OCI-LY3 (cell line): ENCODE measurements at regions not wholly inside any gene's neighbourhood (a gene's known extent, or its start where the extent isn't known, plus 50 kb on each side); places are given as distances from the start of the nearest gene placed in this dataset.

Experiments
- H2AFZ ChIP-seq: fragments of 200-600, 300-600 bp; shearing (Covaris generic); 2 replicates; pipeline ENCODE4 v1.6.0; 2014; ENCODE audit warnings: antibody characterized with exemption, low read depth, low read length
- H3K27ac ChIP-seq: fragments of 200-600, 300-600 bp; sonication (generic); 2 replicates; pipeline ENCODE4 v1.5.1; 2014; ENCODE audit warnings: mild to moderate bottlenecking, low read length, moderate library complexity, mixed read lengths
- H3K27me3 ChIP-seq: fragments of 200-600, 300-600 bp; sonication (generic); 2 replicates; pipeline ENCODE4 v1.6.1; 2014; ENCODE audit warnings: low read depth, low read length, mixed read lengths
- H3K36me3 ChIP-seq: fragments of 200-600, 300-600 bp; sonication (generic); replicated peaks from 2 replicates; pipeline ENCODE3; 2014; ENCODE audit warnings: low read depth, low read length, mixed read lengths
- H3K4me1 ChIP-seq: fragments of 300-600, 200-600 bp; sonication (generic); 2 replicates; pipeline ENCODE4 v1.6.1; 2014; ENCODE audit warnings: low read length, mixed read lengths
- H3K4me2 ChIP-seq: fragments of 200-600, 300-600 bp; sonication (generic); 2 replicates; pipeline ENCODE4 v1.6.1; 2014; ENCODE audit warnings: low read length, mixed read lengths
- H3K4me3 ChIP-seq: fragments of 300-600, 200-600 bp; sonication (generic); 2 replicates; pipeline ENCODE4 v1.5.1; 2014; ENCODE audit warnings: antibody characterized with exemption, mild to moderate bottlenecking, low read length, moderate library complexity
- H3K79me2 ChIP-seq: fragments of 300-600, 200-600 bp; shearing (Covaris generic); 2 replicates; pipeline ENCODE4 v1.6.1; 2014; ENCODE audit warnings: mild to moderate bottlenecking, low read length, mixed read lengths
- H3K9ac ChIP-seq: fragments of 300-600, 200-600 bp; shearing (Covaris generic); 2 replicates; pipeline ENCODE4 v1.6.0; 2014; ENCODE audit warnings: mild to moderate bottlenecking, low read length, moderate library complexity
- H3K9me3 ChIP-seq: fragments of 200-600, 300-600 bp; shearing (Covaris generic); 2 replicates; pipeline ENCODE4 v1.6.1; 2014; ENCODE audit warnings: low read length, mixed read lengths; ENCODE audit not compliant: insufficient read depth
- H4K20me1 ChIP-seq: fragments of 200-600, 300-600 bp; sonication (generic); 2 replicates; pipeline ENCODE4 v1.6.1; 2016; ENCODE audit warnings: low read length, mixed read lengths; ENCODE audit not compliant: insufficient read depth
- CTCF ChIP-seq: fragments of 200-600, 300-600 bp; sonication (generic); IDR thresholded peaks from 2 replicates; pipeline ENCODE4 v1.5.1; 2014; ENCODE audit warnings: antibody characterized with exemption, low read length, low read depth
- EZH2phosphoT487 ChIP-seq: fragments of 200-600 bp; shearing (Covaris generic); IDR thresholded peaks from 2 replicates; pipeline ENCODE4 v1.6.1; 2018; ENCODE audit warnings: antibody characterized with exemption, mixed run types, low read depth

- Histone ChIP-seq H3K27ac (no peak overlapping the region), H3K79me2 (no peaks in the 10 kb centered on the region), H4K20me1 (no peaks in the 10 kb centered on the region), H3K9me3 (no peaks in the 10 kb centered on the region), H3K9ac (no peak overlapping the region), H3K4me2 (no peak overlapping the region), H2AFZ (no peak overlapping the region), H3K4me3 (no peak overlapping the region), H3K27me3 (no peaks in the 10 kb centered on the region), H3K4me1 (peaks cover 17% of the 10 kb centered on the region), H3K36me3 (no peaks in the 10 kb centered on the region)
- TF ChIP-seq EZH2phosphoT487 = no peak
- no peak for TF ChIP-seq CTCF
Measured at GRCh38 chr10:30737931-30738391, 108.4 kb upstream of the LYZL2 start.

GRCh38 chr10:30736685-30737232, 107.2 kb upstream of the LYZL2 start:
- Histone ChIP-seq H4K20me1 (no peaks in the 10 kb centered on the region), H3K79me2 (no peaks in the 10 kb centered on the region), H3K4me2 (no peak overlapping the region), H3K9ac (no peak overlapping the region), H2AFZ (no peak overlapping the region), H3K4me3 (no peak overlapping the region), H3K27me3 (no peaks in the 10 kb centered on the region), H3K36me3 (no peaks in the 10 kb centered on the region), H3K27ac (no peak overlapping the region), H3K9me3 (no peaks in the 10 kb centered on the region), H3K4me1 (peaks cover 5% of the 10 kb centered on the region)
- TF ChIP-seq EZH2phosphoT487 = no peak
- no peak for TF ChIP-seq CTCF

- Histone ChIP-seq H2AFZ (no peak overlapping the region), H3K4me1 (peaks cover 5% of the 10 kb centered on the region), H3K36me3 (no peaks in the 10 kb centered on the region), H3K4me2 (no peak overlapping the region), H3K27me3 (no peaks in the 10 kb centered on the region), H3K9me3 (no peaks in the 10 kb centered on the region), H3K4me3 (no peak overlapping the region), H4K20me1 (no peaks in the 10 kb centered on the region), H3K9ac (no peak overlapping the region), H3K79me2 (no peaks in the 10 kb centered on the region), H3K27ac (no peak overlapping the region)
- TF ChIP-seq CTCF (no peak), EZH2phosphoT487 (no peak)
Measured at GRCh38 chr10:30734901-30735300, 105.3 kb upstream of the LYZL2 start.

- no peaks in the 10 kb centered on the region for H3K36me3 ChIP-seq
- H3K4me3 ChIP-seq = no peak overlapping the region
- no peak overlapping the region for H3K4me2 ChIP-seq
- H2AFZ ChIP-seq = no peak overlapping the region
- no peak for TF ChIP-seq CTCF
- TF ChIP-seq EZH2phosphoT487 = no peak
- no peaks in the 10 kb centered on the region for H3K79me2 ChIP-seq
- H3K9me3 ChIP-seq = no peaks in the 10 kb centered on the region
- peaks cover 5% of the 10 kb centered on the region for H3K4me1 ChIP-seq
- H3K27ac ChIP-seq = no peak overlapping the region
- no peaks in the 10 kb centered on the region for H3K27me3 ChIP-seq
- no peaks in the 10 kb centered on the region for H4K20me1 ChIP-seq
- H3K9ac ChIP-seq = no peak overlapping the region
Measured at GRCh38 chr10:30732671-30733070, 103.1 kb upstream of the LYZL2 start.
